Right atrium auricular region (tissue), 2 donors: ENCODE measurements at regions not wholly inside any gene's neighbourhood (a gene's known extent, or its start where the extent isn't known, plus 50 kb on each side); places are given as distances from the start of the nearest gene placed in this dataset.
A peak's percentile ranks its signal among the peaks of the same experiment; 100 is the strongest.

Experiments used
- DNase-seq: peaks from one replicate; pipeline ENCODE4 v3.0.0-alpha.2; 2019; ENCODE audit warnings: low spot score
- H3K27ac ChIP-seq, 2 donors: fragments of 200-600 bp; sonication (generic); 1 replicate in 1 of 2; 2 replicates in 1 of 2; pipeline ENCODE4 v1.5.1; 2016 to 2019
- H3K27me3 ChIP-seq, 2 donors: fragments of 200-600 bp; sonication (generic); one replicate each; pipeline versions ENCODE4 v1.5.1 to v1.6.0; 2017 to 2019
- H3K36me3 ChIP-seq: fragments of 200-600 bp; sonication (generic); one replicate; pipeline ENCODE4 v1.5.1; 2016
- H3K4me1 ChIP-seq, 2 donors: fragments of 200-600 bp; sonication (generic); one replicate each; pipeline versions ENCODE4 v1.5.1 to v1.6.0; 2017 to 2019
- H3K4me3 ChIP-seq, 2 donors: fragments of 200-600 bp; sonication (generic); 1 replicate in 1 of 2; 2 replicates in 1 of 2; pipeline ENCODE4 v1.5.1; 2017 to 2019; ENCODE audit warnings: mild to moderate bottlenecking in 1 of 2, moderate library complexity in 1 of 2
- H3K9me3 ChIP-seq, 2 donors: fragments of 200-600 bp; sonication (generic); one replicate each; pipeline ENCODE4 v1.5.1; 2019
- TF ChIP-seq, protein P1 (sequence below), 2 donors: fragments of 200-600 bp; sonication (generic); IDR thresholded peaks; one replicate each; pipeline ENCODE4 v1.5.1; 2019; ENCODE audit warnings: antibody characterized with exemption in 2 of 2

- DNase-seq, result peak; percentile 56
- peak overlapping the region; percentile 70 to 78 for H3K27ac ChIP-seq
- TF ChIP-seq, protein P1, sequence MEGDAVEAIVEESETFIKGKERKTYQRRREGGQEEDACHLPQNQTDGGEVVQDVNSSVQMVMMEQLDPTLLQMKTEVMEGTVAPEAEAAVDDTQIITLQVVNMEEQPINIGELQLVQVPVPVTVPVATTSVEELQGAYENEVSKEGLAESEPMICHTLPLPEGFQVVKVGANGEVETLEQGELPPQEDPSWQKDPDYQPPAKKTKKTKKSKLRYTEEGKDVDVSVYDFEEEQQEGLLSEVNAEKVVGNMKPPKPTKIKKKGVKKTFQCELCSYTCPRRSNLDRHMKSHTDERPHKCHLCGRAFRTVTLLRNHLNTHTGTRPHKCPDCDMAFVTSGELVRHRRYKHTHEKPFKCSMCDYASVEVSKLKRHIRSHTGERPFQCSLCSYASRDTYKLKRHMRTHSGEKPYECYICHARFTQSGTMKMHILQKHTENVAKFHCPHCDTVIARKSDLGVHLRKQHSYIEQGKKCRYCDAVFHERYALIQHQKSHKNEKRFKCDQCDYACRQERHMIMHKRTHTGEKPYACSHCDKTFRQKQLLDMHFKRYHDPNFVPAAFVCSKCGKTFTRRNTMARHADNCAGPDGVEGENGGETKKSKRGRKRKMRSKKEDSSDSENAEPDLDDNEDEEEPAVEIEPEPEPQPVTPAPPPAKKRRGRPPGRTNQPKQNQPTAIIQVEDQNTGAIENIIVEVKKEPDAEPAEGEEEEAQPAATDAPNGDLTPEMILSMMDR (IDR thresholded peaks at IDR 0.05), result no peak
- H3K4me3 ChIP-seq, result no peak overlapping the region
- H3K4me1 ChIP-seq, result peaks cover 0 to 58% of the 10 kb centered on the region in 2 donors
- no peaks in the 10 kb centered on the region for H3K27me3 ChIP-seq
- no peaks in the 10 kb centered on the region for H3K36me3 ChIP-seq
- no peaks in the 10 kb centered on the region for H3K9me3 ChIP-seq
These were observed 157.7 kb downstream of the ADAMTS15 start for GRCh38 chr11:130606178-130606577.

DNA sequence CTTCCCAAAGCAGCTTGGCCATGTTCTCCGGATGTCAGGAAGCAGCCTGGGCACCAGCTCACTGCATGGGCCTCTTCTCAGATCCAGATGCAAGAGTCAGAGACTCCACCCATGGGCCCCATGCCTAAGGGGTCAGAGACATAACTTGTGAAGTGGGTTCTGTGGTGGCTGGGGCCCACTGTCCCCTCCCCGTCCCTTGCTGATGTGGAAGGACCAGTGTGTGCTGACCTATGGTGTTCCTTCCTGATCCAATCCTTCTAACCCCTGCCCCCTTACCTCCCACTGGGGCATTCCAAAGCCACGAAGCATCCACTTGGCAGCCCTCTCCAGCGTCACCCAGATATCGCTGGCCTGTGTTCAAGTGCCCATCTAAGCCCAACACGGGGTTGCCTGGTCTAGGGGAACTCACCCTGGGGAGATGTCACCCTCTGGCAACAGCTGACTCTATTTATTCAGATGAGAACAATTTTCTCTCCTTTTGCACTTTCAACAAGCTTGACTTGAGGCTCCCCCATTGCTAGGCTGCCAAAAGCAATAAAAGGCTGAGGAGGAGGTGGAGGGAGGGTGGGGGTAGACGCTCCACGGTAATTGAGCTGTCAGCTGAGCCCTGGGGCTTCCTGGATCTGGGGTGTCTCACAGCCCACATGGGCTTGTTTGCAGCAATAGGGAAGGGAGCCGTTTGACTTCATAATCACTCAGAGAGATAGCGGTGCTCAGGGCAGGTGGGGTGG is 158.5 kb downstream of the ADAMTS15 start:
- H3K9me3 ChIP-seq, result no peaks in the 10 kb centered on the region
- peaks cover 0 to 58% of the 10 kb centered on the region in 2 donors for H3K4me1 ChIP-seq
- no peaks in the 10 kb centered on the region for H3K27me3 ChIP-seq
- DNase-seq, result peak; percentile 83
- TF ChIP-seq, protein P1 (IDR thresholded peaks at IDR 0.05), result no peak
- H3K36me3 ChIP-seq, result no peaks in the 10 kb centered on the region
- peak overlapping the region; percentile 70 to 78 for H3K27ac ChIP-seq
- H3K4me3 ChIP-seq, result no peak overlapping the region

- peaks cover 0 to 57% of the 10 kb centered on the region in 2 donors for H3K4me1 ChIP-seq
- H3K36me3 ChIP-seq, result no peaks in the 10 kb centered on the region
- H3K9me3 ChIP-seq, result no peaks in the 10 kb centered on the region
- no peak for DNase-seq
- H3K27ac ChIP-seq, result peak overlapping the region; percentile 70 to 78
- TF ChIP-seq, protein P1 (IDR thresholded peaks at IDR 0.05), result no peak
- no peak overlapping the region for H3K4me3 ChIP-seq
- H3K27me3 ChIP-seq, result no peaks in the 10 kb centered on the region
These were observed 159.8 kb downstream of the ADAMTS15 start for GRCh38 chr11:130608287-130608686.

DNA sequence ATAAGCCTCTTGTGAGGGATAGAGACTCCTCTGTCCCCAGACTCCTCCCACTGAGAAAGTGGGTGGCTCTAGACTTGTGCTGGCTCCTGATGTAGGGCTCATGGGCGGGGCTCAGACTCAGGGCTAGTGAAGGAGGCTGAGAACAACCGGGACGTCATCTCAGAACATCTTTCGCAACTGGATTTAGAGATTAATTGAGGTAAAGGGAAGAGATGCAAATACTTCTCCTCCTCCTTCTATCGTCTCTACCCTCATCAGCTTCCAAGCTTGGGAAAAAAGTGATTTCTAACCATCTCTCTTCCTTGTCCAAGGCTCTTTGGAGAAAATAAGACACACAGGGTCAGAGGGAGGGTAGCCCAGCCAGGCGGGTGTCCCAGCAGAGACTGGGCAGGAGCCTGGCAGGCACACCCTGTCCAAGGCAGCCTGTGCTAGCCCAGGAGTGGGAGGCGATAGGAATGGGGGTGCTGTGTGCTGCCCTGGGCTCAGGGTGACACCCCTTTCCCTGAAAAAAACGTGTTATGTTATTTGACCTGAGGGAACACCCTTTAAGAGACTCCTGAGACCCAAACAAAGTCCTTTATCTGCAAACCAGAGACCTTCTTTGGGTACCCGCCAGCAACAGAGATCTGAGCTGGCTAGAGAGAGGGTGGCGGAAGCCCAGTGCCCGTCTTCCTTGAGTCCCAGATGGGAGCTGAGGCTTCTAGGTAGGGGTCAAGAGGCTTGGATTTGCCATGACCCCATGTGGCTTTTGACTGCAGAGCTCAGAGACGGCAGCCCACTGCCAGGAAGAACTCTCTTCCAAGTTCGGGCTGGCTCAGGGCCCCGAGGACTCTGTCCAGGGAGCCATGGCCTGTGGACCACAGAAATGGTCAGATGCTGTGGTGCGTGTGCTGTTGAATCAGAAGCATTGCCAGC is 160.9 kb downstream of the ADAMTS15 start:
- peak overlapping the region; percentile 70 to 78 for H3K27ac ChIP-seq

GRCh38 chr11:130611791-130612251 is 163.4 kb downstream of the ADAMTS15 start:
- H3K27ac ChIP-seq, result peak overlapping the region; percentile 28 to 78
- no peaks in the 10 kb centered on the region for H3K9me3 ChIP-seq
- peaks cover 0 to 50% of the 10 kb centered on the region in 2 donors for H3K4me1 ChIP-seq
- no peak overlapping the region for H3K4me3 ChIP-seq
- TF ChIP-seq, protein P1 (IDR thresholded peaks at IDR 0.05), result no peak
- H3K36me3 ChIP-seq, result no peaks in the 10 kb centered on the region
- H3K27me3 ChIP-seq, result no peaks in the 10 kb centered on the region
- no peak for DNase-seq

More for the DNA sequence above, 160.9 kb downstream of the ADAMTS15 start:
- no peaks in the 10 kb centered on the region for H3K9me3 ChIP-seq
- peak; percentile 96 for DNase-seq
- H3K27me3 ChIP-seq, result no peaks in the 10 kb centered on the region
- TF ChIP-seq, protein P1 (IDR thresholded peaks at IDR 0.05), result no peak
- H3K4me3 ChIP-seq, result no peak overlapping the region
- peaks cover 0 to 57% of the 10 kb centered on the region in 2 donors for H3K4me1 ChIP-seq
- H3K36me3 ChIP-seq, result no peaks in the 10 kb centered on the region
